Ishikawa (cell line): ENCODE measurements at regions not wholly inside any gene's neighbourhood (a gene's known extent, or its start where the extent isn't known, plus 50 kb on each side); places are given as distances from the start of the nearest gene placed in this dataset.

Experiments
- CEBPB ChIP-seq: IDR thresholded peaks from 2 replicates; pipeline ENCODE4 v1.6.1; 2012
- CREB1 ChIP-seq: IDR thresholded peaks from 2 replicates; pipeline ENCODE4 v1.6.1; 2012; ENCODE audit warnings: low read depth
- EGR1 ChIP-seq: IDR thresholded peaks from 2 replicates; pipeline ENCODE4 v1.6.1; 2012
- EP300 ChIP-seq: IDR thresholded peaks from 2 replicates; pipeline ENCODE4 v1.6.1; 2012; ENCODE audit warnings: borderline replicate concordance
- FOXM1 ChIP-seq: IDR thresholded peaks from 2 replicates; pipeline ENCODE4 v1.6.1; 2012; ENCODE audit warnings: low read depth, borderline replicate concordance
- NFIC ChIP-seq: IDR thresholded peaks from 2 replicates; pipeline ENCODE4 v1.6.1; 2012
- RAD21 ChIP-seq: IDR thresholded peaks from 2 replicates; pipeline ENCODE4 v1.6.1; 2012; ENCODE audit warnings: low read depth
- TAF1 ChIP-seq: IDR thresholded peaks from 2 replicates; pipeline ENCODE4 v1.6.1; 2012; ENCODE audit warnings: low read depth, mild to moderate bottlenecking
- TCF12 ChIP-seq: IDR thresholded peaks from 2 replicates; pipeline ENCODE4 v1.6.1; 2012; ENCODE audit warnings: low read depth
- TEAD4 ChIP-seq: IDR thresholded peaks from 2 replicates; pipeline ENCODE4 v1.6.1; 2012
- YY1 ChIP-seq: IDR thresholded peaks from 2 replicates; pipeline ENCODE4 v1.6.1; 2012; ENCODE audit warnings: low read depth
- ZBTB7A ChIP-seq: IDR thresholded peaks from 2 replicates; pipeline ENCODE4 v1.6.1; 2012; ENCODE audit warnings: low read depth
- TF ChIP-seq, protein P1 (sequence below): IDR thresholded peaks from 2 replicates; pipeline ENCODE4 v1.6.1; 2012; ENCODE audit warnings: low read depth, mild to moderate bottlenecking
- TF ChIP-seq, protein P2 (sequence below): IDR thresholded peaks from 2 replicates; pipeline ENCODE4 v1.6.1; 2012
- TF ChIP-seq, protein P3 (sequence below): IDR thresholded peaks from 2 replicates; pipeline ENCODE4 v1.6.1; 2012

DNA sequence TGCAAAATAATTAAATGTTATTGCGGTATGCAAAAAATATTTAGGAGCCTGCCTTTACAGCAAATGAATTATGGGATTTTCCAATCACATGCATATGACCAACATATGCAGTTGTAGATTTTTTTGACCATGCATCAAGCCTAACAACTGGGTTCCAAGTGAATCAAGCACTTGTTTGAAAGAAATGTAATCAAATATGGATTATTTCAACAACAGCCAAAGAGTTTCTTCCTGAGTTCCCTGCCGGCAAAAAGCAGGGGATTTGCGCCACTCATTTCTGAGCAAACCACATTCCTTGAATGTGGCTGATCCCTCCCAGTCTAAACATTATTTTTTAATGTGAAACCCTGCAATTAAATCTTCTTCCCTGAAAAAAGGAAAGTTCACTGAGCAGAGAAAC lies 100.1 kb upstream of the ADTRP start:
- TF ChIP-seq TEAD4: no peak

DNA sequence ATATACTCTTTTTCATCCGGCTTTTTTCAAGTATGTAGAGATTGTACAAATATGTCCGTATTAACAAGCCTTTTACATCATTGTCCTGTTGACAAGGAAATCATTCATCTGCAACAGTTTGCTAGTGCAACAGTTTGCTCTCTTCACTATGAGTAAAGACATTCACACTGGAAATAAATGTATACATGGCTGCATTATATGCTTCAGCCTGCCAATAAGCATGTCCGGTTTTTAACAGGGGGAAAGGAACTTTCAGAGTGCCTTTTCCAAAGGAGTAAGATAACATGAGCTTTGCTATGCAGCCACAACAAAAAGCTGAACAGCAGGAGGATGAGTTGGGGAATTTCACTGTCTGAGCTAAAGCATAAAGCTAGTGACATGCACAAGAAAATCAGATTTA lies 99.4 kb upstream of the ADTRP start:
- TF ChIP-seq, protein P1, sequence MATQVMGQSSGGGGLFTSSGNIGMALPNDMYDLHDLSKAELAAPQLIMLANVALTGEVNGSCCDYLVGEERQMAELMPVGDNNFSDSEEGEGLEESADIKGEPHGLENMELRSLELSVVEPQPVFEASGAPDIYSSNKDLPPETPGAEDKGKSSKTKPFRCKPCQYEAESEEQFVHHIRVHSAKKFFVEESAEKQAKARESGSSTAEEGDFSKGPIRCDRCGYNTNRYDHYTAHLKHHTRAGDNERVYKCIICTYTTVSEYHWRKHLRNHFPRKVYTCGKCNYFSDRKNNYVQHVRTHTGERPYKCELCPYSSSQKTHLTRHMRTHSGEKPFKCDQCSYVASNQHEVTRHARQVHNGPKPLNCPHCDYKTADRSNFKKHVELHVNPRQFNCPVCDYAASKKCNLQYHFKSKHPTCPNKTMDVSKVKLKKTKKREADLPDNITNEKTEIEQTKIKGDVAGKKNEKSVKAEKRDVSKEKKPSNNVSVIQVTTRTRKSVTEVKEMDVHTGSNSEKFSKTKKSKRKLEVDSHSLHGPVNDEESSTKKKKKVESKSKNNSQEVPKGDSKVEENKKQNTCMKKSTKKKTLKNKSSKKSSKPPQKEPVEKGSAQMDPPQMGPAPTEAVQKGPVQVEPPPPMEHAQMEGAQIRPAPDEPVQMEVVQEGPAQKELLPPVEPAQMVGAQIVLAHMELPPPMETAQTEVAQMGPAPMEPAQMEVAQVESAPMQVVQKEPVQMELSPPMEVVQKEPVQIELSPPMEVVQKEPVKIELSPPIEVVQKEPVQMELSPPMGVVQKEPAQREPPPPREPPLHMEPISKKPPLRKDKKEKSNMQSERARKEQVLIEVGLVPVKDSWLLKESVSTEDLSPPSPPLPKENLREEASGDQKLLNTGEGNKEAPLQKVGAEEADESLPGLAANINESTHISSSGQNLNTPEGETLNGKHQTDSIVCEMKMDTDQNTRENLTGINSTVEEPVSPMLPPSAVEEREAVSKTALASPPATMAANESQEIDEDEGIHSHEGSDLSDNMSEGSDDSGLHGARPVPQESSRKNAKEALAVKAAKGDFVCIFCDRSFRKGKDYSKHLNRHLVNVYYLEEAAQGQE: no peak
- TF ChIP-seq, protein P2, sequence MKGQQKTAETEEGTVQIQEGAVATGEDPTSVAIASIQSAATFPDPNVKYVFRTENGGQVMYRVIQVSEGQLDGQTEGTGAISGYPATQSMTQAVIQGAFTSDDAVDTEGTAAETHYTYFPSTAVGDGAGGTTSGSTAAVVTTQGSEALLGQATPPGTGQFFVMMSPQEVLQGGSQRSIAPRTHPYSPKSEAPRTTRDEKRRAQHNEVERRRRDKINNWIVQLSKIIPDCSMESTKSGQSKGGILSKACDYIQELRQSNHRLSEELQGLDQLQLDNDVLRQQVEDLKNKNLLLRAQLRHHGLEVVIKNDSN: no peak
- TF ChIP-seq CREB1: no peak
- TF ChIP-seq EP300: no peak
- TF ChIP-seq ZBTB7A: no peak
- TF ChIP-seq TAF1: no peak
- no peak for TF ChIP-seq EGR1
- no peak for TF ChIP-seq CEBPB
- TF ChIP-seq TEAD4: no peak
- no peak for TF ChIP-seq YY1
- no peak for TF ChIP-seq FOXM1
- TF ChIP-seq RAD21: no peak
- no peak for TF ChIP-seq TCF12
- no peak for TF ChIP-seq NFIC
- TF ChIP-seq, protein P3, sequence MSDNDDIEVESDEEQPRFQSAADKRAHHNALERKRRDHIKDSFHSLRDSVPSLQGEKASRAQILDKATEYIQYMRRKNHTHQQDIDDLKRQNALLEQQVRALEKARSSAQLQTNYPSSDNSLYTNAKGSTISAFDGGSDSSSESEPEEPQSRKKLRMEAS: no peak

DNA sequence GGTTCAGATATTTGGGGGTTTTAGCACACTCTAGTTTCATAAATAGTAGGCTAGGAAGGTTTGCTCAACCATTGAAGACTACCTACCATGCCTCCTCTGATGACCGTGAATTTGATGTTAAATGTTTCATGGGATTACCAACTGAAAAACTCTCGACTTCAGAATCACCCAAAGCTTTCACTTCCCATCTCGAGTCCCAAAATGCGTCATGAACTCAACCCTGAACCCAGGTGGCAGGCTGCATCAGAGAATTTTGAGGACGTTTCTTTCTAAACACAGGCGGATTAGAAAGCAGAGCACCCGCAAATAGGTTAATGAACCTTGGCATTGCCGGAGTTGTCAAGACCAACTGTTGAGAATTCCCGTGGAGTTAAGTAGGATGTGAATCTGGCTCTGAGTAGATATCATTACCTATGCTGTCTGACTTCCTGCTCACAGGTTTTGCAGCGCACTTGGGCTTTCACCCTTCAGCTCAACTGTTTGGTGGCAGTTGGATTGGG lies 98.4 kb upstream of the ADTRP start:
- TF ChIP-seq, protein P2: no peak
- TF ChIP-seq, protein P3: no peak
- TF ChIP-seq TCF12 (no peak), EGR1 (no peak), NFIC (no peak), YY1 (no peak), EP300 (no peak), CREB1 (no peak), CEBPB (no peak), TEAD4 (no peak), RAD21 (no peak), ZBTB7A (no peak), TAF1 (no peak), FOXM1 (no peak)
- TF ChIP-seq, protein P1: no peak

DNA sequence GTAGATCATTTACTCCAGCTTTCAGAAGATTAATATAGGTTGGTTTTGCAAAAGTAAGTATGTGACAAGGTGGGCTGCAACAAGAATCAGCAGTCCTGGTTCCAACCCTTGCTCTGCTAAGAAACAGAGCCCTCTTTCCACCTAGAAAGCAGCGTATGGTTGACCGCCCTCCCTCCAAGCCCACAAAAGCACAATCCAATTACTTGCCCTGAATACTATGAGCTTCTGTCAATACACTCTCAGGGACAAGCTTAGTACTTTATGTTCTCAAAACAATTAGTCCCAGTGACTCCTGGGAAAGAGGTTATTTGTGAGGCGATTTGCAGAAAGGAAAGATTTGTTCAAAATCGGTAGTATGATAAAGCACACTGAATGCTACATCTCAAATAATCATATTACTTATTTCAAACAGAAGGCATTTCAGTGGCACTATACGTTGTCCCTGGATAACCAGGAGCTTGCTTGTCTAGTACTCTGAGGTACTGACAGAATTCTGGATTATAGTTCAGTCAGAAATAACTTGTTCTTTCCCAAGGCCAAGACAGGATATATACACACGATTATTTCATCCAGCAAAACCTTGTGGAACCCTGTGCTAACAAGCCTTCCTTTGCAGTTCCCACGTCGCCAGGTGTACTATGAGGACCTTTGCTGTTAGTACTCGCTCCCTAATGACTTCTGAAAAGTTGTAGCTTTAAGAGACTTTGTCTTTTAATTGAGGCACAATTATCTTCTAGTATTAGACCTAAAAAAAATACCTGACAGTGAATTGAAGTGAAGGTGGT lies 96.9 kb upstream of the ADTRP start:
- TF ChIP-seq TEAD4 (no peak), EGR1 (no peak), RAD21 (no peak)

DNA sequence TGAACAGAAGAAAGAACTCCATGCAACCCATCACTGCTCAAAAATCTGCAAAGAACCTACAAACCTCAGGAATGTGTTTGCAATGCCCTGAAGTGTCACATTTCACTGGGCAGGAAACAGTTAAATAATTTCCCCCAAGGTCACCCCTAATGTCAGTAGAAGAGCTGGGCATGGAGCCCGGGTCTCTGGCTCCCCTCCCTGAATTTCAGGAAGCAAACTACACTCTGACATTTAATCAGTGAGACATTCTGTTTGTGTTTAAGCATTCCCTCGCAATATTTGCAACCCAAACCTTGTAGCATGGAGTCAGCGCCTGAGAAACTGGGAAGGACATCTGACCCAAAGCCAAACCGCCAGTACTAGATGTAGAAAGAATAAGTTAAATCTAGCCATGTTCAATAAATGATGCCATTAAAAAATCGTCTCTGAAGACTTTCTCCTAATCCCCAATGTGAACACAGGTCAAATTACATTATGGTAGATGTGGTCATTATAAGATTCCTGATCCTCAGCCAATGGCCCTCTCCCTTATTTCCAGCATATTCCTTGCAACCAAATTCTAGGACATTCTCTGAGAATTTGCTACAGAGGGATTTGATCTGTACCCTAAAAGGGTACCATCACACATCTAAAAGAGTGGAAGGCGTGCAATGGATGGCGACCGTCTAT lies 91.2 kb upstream of the ADTRP start:
- TF ChIP-seq TEAD4 (peak; percentile 23; the same call in 1 of the 2 replicates), FOXM1 (no peak)
- TF ChIP-seq, protein P1: no peak
